T47D (cell line): ENCODE measurements at regions not wholly inside any gene's neighbourhood (a gene's known extent, or its start where the extent isn't known, plus 50 kb on each side); places are given as distances from the start of the nearest gene placed in this dataset.

Experiments used
- DNase-seq, 2 experiments: peaks; one replicate each; pipeline versions ENCODE4 v3.0.0 to v3.0.0-alpha.2; 2011 to 2012; ENCODE audit warnings: low read depth in 1 of 2, low spot score in 1 of 2
- JUND ChIP-seq: IDR thresholded peaks from 2 replicates; pipeline ENCODE4 v1.6.1; 2012; ENCODE audit warnings: low read depth
- in situ Hi-C: cut with HindIII; loops from 2 replicates; pipeline ENCODE4 v1.10.0; 2016; ENCODE audit warnings: low sequenced_read_pairs, low pct_unique_long_range_greater_than_20kb

- in situ Hi-C loops, result no loop called here
- TF ChIP-seq JUND, result no peak
- DNase-seq, result no peak
These were observed 371.1 kb downstream of the FBXO8 start for GRCh38 chr4:173912384-173912783.

GRCh38 chr4:173910891-173911290 lies 372.6 kb downstream of the FBXO8 start:
- in situ Hi-C loops, result no loop called here
- DNase-seq, result no peak
- no peak for TF ChIP-seq JUND

GRCh38 chr4:173909294-173909693 lies 374.2 kb downstream of the FBXO8 start:
- no peak for TF ChIP-seq JUND
- in situ Hi-C loops, result no loop called here
- DNase-seq, result no peak

- DNase-seq, result no peak
- in situ Hi-C loops, result no loop called here
- no peak for TF ChIP-seq JUND
These were observed 369.8 kb upstream of the HAND2 start for GRCh38 chr4:173899813-173900212.

GRCh38 chr4:173891072-173891471 lies 361.0 kb upstream of the HAND2 start:
- TF ChIP-seq JUND, result no peak
- in situ Hi-C loops, result no loop called here
- no peak for DNase-seq

- TF ChIP-seq JUND, result no peak
- in situ Hi-C loops, result no loop called here
- DNase-seq, result no peak
These were observed 353.8 kb upstream of the HAND2 start for GRCh38 chr4:173883821-173884220.

- no peak for DNase-seq
- in situ Hi-C loops, result no loop called here
- no peak for TF ChIP-seq JUND
These were observed 350.9 kb upstream of the HAND2 start for GRCh38 chr4:173880897-173881296.

- in situ Hi-C loops, result no loop called here
- DNase-seq, result no peak
These were observed 349.5 kb upstream of the HAND2 start for GRCh38 chr4:173879509-173879908.

GRCh38 chr4:173878701-173879100 lies 348.7 kb upstream of the HAND2 start:
- no peak for TF ChIP-seq JUND
- in situ Hi-C loops, result no loop called here
- DNase-seq, result no peak

More at GRCh38 chr4:173879509-173879908, 349.5 kb upstream of the HAND2 start:
- TF ChIP-seq JUND, result no peak

- no peak for TF ChIP-seq JUND
- in situ Hi-C loops, result no loop called here
- DNase-seq, result no peak
These were observed 341.6 kb upstream of the HAND2 start for GRCh38 chr4:173871643-173872042.

GRCh38 chr4:173866322-173867026 lies 336.4 kb upstream of the HAND2 start:
- TF ChIP-seq JUND, result no peak
- in situ Hi-C loops, result no loop called here
- no peak for DNase-seq

- TF ChIP-seq JUND, result no peak
- in situ Hi-C loops, result no loop called here
- no peak for DNase-seq
These were observed 332.7 kb upstream of the HAND2 start for GRCh38 chr4:173862754-173863153.

- DNase-seq, result no peak
- TF ChIP-seq JUND, result no peak
- in situ Hi-C loops, result no loop called here
These were observed 330.1 kb upstream of the HAND2 start for GRCh38 chr4:173860094-173860493.

GRCh38 chr4:173859091-173859713 lies 329.2 kb upstream of the HAND2 start:
- no peak for DNase-seq
- in situ Hi-C loops, result no loop called here
- no peak for TF ChIP-seq JUND
